ENCODE measurements at regions not wholly inside any gene's neighbourhood (a gene's known extent, or its start where the extent isn't known, plus 50 kb on each side); places are given as distances from the start of the nearest gene placed in this dataset.

DNA sequence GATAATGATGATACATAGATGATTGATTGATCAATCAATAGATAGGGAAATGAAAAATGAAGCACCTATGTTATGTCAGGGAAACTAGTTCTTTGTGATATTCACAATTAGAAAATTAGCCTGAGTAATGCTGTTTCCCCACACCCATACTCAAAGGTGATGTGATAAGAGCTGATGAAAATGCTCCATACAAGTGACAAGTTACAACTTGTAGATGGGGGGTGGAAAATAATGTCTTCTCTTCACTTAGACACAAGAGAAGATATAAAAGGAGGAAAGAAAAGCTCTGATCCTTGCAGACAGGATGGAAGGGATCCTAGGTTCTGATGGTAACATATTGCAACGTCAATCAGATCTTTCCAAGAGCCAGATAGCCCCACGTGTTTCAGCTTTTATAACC lies 365.9 kb downstream of the AKAIN1 start:
- no peak for TF ChIP-seq EP300 (IDR thresholded peaks at IDR 0.05)
- no peak for TF ChIP-seq POLR2A (IDR thresholded peaks at IDR 0.05)
- TF ChIP-seq, protein P1, sequence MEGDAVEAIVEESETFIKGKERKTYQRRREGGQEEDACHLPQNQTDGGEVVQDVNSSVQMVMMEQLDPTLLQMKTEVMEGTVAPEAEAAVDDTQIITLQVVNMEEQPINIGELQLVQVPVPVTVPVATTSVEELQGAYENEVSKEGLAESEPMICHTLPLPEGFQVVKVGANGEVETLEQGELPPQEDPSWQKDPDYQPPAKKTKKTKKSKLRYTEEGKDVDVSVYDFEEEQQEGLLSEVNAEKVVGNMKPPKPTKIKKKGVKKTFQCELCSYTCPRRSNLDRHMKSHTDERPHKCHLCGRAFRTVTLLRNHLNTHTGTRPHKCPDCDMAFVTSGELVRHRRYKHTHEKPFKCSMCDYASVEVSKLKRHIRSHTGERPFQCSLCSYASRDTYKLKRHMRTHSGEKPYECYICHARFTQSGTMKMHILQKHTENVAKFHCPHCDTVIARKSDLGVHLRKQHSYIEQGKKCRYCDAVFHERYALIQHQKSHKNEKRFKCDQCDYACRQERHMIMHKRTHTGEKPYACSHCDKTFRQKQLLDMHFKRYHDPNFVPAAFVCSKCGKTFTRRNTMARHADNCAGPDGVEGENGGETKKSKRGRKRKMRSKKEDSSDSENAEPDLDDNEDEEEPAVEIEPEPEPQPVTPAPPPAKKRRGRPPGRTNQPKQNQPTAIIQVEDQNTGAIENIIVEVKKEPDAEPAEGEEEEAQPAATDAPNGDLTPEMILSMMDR (IDR thresholded peaks at IDR 0.05): no peak
